GM10266 (cell line): ENCODE measurements at regions not wholly inside any gene's neighbourhood (a gene's known extent, or its start where the extent isn't known, plus 50 kb on each side); places are given as distances from the start of the nearest gene placed in this dataset.

ENCODE experiments used
- DNase-seq: peaks from one replicate; pipeline ENCODE4 v3.0.0; 2012; ENCODE audit errors: extremely low spot score
- CTCF ChIP-seq: IDR thresholded peaks from 2 replicates; pipeline ENCODE4 v1.5.1; 2012; ENCODE audit warnings: mild to moderate bottlenecking, low read depth; ENCODE audit not compliant: control insufficient read depth, insufficient read depth; ENCODE audit errors: missing control alignments

GRCh38 chr9:97755618-97756267 lies 58.6 kb upstream of the XPA start:
- no peak for TF ChIP-seq CTCF
- DNase-seq: no peak

GRCh38 chr9:97756991-97757390 lies 59.9 kb upstream of the XPA start:
- no peak for TF ChIP-seq CTCF
- DNase-seq: no peak

- no peak for TF ChIP-seq CTCF
- no peak for DNase-seq
These were observed 61.3 kb upstream of the XPA start for GRCh38 chr9:97758334-97758916.

- DNase-seq: no peak
- TF ChIP-seq CTCF: no peak
These were observed 62.6 kb upstream of the XPA start for GRCh38 chr9:97759581-97760288.

- DNase-seq: no peak
- TF ChIP-seq CTCF: no peak
These were observed 64.0 kb upstream of the XPA start for GRCh38 chr9:97761056-97761598.

- DNase-seq: no peak
- TF ChIP-seq CTCF: no peak
These were observed 64.7 kb upstream of the XPA start for GRCh38 chr9:97761879-97762278.

- no peak for TF ChIP-seq CTCF
- DNase-seq: no peak
These were observed 66.7 kb upstream of the XPA start for GRCh38 chr9:97763874-97764273.
